Tibial artery (tissue), 4 donors: ENCODE measurements at regions not wholly inside any gene's neighbourhood (a gene's known extent, or its start where the extent isn't known, plus 50 kb on each side); places are given as distances from the start of the nearest gene placed in this dataset.
"Not testable (repeated sequence)": the region's sequence is repeated elsewhere in the genome, so short reads cannot be mapped to it uniquely, and the experiment has no call there.

Experiments used
- DNase-seq, 2 donors: peaks; one replicate each; pipeline ENCODE4 v3.0.0-alpha.2; 2019
- H3K27ac ChIP-seq, 2 donors: fragments of 200-600 bp; sonication (generic) in 1 of 2; 1 replicate in 1 of 2; 2 replicates in 1 of 2; pipeline ENCODE4 v1.5.1; 2018 to 2019; ENCODE audit warnings: mild to moderate bottlenecking in 1 of 2
- H3K27me3 ChIP-seq, 2 donors: fragments of 200-600 bp; sonication (generic) in 1 of 2; one replicate each; pipeline versions ENCODE4 v1.5.1 to v1.6.0; 2016 to 2019
- H3K36me3 ChIP-seq, 3 donors: fragments of 200-600 bp; sonication (generic) in 2 of 3; one replicate each; pipeline ENCODE4 v1.5.1; 2016 to 2019; ENCODE audit warnings: mild to moderate bottlenecking in 2 of 3
- H3K4me1 ChIP-seq, 4 donors: fragments of 200-600 bp; sonication (generic) in 2 of 4; 1 replicate in 3 of 4; 2 replicates in 1 of 4; pipeline ENCODE4 v1.5.1; 2016 to 2019
- H3K4me3 ChIP-seq, 2 donors: fragments of 200-600 bp; sonication (generic) in 1 of 2; 1 replicate in 1 of 2; 2 replicates in 1 of 2; pipeline ENCODE4 v1.5.1; 2018 to 2019; ENCODE audit warnings: mild to moderate bottlenecking in 2 of 2
- H3K9me3 ChIP-seq, 3 donors: fragments of 200-600 bp; sonication (generic) in 1 of 3; one replicate each; pipeline ENCODE4 v1.5.1; 2016 to 2019
- CTCF ChIP-seq, 2 experiments: fragments of 200-600 bp in 1 of 2; fragments of 450-650 bp in 1 of 2; IDR thresholded peaks; one replicate each; pipeline ENCODE4 v1.5.1; 2017 to 2019; ENCODE audit warnings: antibody characterized with exemption in 2 of 2, mild to moderate bottlenecking in 1 of 2, moderate library complexity in 1 of 2
- intact Hi-C: fragments of 100-400 bp; cut with DNase I; formaldehyde crosslinking; loops from one replicate; pipeline ENCODE4 v1.15.0; 2023; ENCODE audit warnings: low total_unique reads

GRCh38 chr7:120055300-120055699, 217.7 kb upstream of the KCND2 start:
- no peaks in the 10 kb centered on the region for H3K9me3 ChIP-seq
- intact Hi-C loops: no loop called here
- no peak for DNase-seq
- no peaks in the 10 kb centered on the region for H3K27me3 ChIP-seq
- H3K36me3 ChIP-seq: no peaks in the 10 kb centered on the region
- no peak overlapping the region for H3K27ac ChIP-seq
- TF ChIP-seq CTCF (IDR thresholded peaks at IDR 0.05): no peak
- H3K4me3 ChIP-seq: no peak overlapping the region
- H3K4me1 ChIP-seq: no peaks in the 10 kb centered on the region

DNA sequence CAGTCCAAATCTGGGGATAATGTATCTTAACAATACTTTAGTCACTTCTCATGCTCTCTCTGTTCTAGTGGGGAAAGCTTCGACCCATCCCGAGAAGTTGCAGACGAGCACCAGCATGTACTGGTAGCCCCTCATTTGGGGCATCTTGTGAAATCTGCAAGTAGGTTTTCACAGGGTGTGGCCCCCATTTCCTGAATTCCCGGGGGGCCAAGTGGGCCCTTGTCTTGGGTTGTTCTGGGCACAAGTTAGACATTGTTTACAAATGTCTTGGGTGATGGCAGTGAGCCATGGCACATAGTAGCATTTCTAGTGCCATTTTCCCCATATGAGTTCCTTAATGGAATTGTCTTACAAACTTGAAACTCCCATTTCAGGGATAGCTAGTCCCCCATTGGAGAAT, 216.7 kb upstream of the KCND2 start:
- no peak for DNase-seq
- H3K4me3 ChIP-seq: no peak overlapping the region
- no peak for TF ChIP-seq CTCF (IDR thresholded peaks at IDR 0.05)
- H3K27ac ChIP-seq: no peak overlapping the region
- H3K36me3 ChIP-seq: no peaks in the 10 kb centered on the region
- H3K4me1 ChIP-seq: no peaks in the 10 kb centered on the region
- no peaks in the 10 kb centered on the region for H3K9me3 ChIP-seq
- H3K27me3 ChIP-seq: no peaks in the 10 kb centered on the region
- intact Hi-C loops: no loop called here

GRCh38 chr7:120059641-120060040, 213.3 kb upstream of the KCND2 start:
- Histone ChIP-seq H3K36me3 (no peaks in the 10 kb centered on the region), H3K27me3 (no peaks in the 10 kb centered on the region), H3K27ac (no peak overlapping the region), H3K4me3 (no peak overlapping the region), H3K9me3 (no peaks in the 10 kb centered on the region), H3K4me1 (no peaks in the 10 kb centered on the region)
- intact Hi-C loops: no loop called here
- no peak for TF ChIP-seq CTCF (IDR thresholded peaks at IDR 0.05)
- DNase-seq: no peak

- no peaks in the 10 kb centered on the region for H3K36me3 ChIP-seq
- H3K27me3 ChIP-seq: no peaks in the 10 kb centered on the region
- intact Hi-C loops: no loop called here
- no peaks in the 10 kb centered on the region for H3K4me1 ChIP-seq
- no peak overlapping the region for H3K4me3 ChIP-seq
- H3K27ac ChIP-seq: no peak overlapping the region
- no peak for DNase-seq
- no peak for TF ChIP-seq CTCF (IDR thresholded peaks at IDR 0.05)
- H3K9me3 ChIP-seq: no peaks in the 10 kb centered on the region
Measured at GRCh38 chr7:120060281-120060680, 212.7 kb upstream of the KCND2 start.

GRCh38 chr7:120060875-120061274, 212.1 kb upstream of the KCND2 start:
- no peak for TF ChIP-seq CTCF (IDR thresholded peaks at IDR 0.05)
- Histone ChIP-seq H3K27ac (no peak overlapping the region), H3K9me3 (no peaks in the 10 kb centered on the region), H3K36me3 (no peaks in the 10 kb centered on the region), H3K27me3 (no peaks in the 10 kb centered on the region), H3K4me1 (no peaks in the 10 kb centered on the region), H3K4me3 (no peak overlapping the region)
- DNase-seq: no peak
- intact Hi-C loops: no loop called here

DNA sequence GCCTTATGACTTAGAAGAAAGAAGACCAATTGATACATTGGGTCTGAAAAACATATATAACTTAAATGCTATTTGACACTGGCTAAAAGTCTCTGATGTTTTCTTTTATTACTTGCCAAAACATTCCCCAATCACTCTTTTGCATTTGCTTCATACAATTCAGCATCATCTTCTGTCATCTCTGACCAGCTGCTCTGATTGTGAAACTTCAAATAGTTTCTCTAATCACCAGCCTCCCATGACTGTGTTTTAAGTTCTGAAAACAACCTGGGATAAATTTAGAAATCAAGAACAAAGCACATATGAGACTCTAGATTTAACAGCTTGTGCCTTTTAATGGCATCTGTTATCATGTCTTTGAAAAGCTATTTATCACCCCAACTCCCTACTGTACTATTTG, 208.4 kb upstream of the KCND2 start:
- H3K9me3 ChIP-seq: no peaks in the 10 kb centered on the region
- no peaks in the 10 kb centered on the region for H3K4me1 ChIP-seq
- no peaks in the 10 kb centered on the region for H3K27me3 ChIP-seq
- intact Hi-C loops: no loop called here
- no peak overlapping the region for H3K4me3 ChIP-seq
- no peak for TF ChIP-seq CTCF (IDR thresholded peaks at IDR 0.05)
- H3K27ac ChIP-seq: no peak overlapping the region
- no peak for DNase-seq
- no peaks in the 10 kb centered on the region for H3K36me3 ChIP-seq

DNA sequence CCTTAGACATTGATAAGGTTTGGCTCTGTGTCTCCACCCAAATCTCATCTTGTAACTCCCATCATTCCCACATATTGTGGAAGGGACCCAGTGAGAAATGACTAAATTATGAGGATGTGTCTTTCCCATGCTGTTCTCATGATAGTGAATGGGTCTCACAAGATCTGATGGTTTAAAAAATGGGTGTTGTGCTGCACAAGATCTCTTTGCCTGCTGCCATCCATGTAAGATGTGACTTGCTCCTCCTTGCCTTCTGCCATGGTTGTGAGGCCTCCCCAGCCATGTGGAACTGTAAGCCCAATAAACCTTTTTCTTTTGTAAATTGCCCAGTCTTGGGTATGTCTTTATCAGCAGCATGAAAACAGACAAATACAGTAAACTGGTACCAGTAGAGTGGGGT, 206.1 kb upstream of the KCND2 start:
- DNase-seq, H3K27ac ChIP-seq, intact Hi-C loops, H3K4me3 ChIP-seq, H3K4me1 ChIP-seq, H3K27me3 ChIP-seq, H3K9me3 ChIP-seq, H3K36me3 ChIP-seq: not testable (repeated sequence)
